Thyroid gland (tissue), 4 donors: ENCODE measurements at regions not wholly inside any gene's neighbourhood (a gene's known extent, or its start where the extent isn't known, plus 50 kb on each side); places are given as distances from the start of the nearest gene placed in this dataset.

Source experiments
- DNase-seq, 2 donors: peaks; one replicate each; pipeline ENCODE4 v3.0.0-alpha.2; 2019
- H3K27ac ChIP-seq, 3 donors: fragments of 200-600 bp; sonication (generic); 1 replicate in 2 of 3; 2 replicates in 1 of 3; pipeline ENCODE4 v1.5.1; 2016 to 2019; ENCODE audit warnings: mild to moderate bottlenecking in 1 of 3, moderate library complexity in 1 of 3
- H3K27me3 ChIP-seq: fragments of 200-600 bp; sonication (generic); one replicate; pipeline ENCODE4 v1.5.1; 2019
- H3K36me3 ChIP-seq, 2 donors: fragments of 200-600 bp; sonication (generic); one replicate each; pipeline ENCODE4 v1.5.1; 2016 to 2019
- H3K4me1 ChIP-seq, 2 donors: fragments of 200-600 bp; sonication (generic); one replicate each; pipeline ENCODE4 v1.5.1; 2017 to 2019
- H3K4me3 ChIP-seq, 3 donors: fragments of 200-600 bp; sonication (generic); replicated peaks in 1 of 3; 1 replicate in 2 of 3; 2 replicates in 1 of 3; pipeline ENCODE4 v1.5.1; 2016; ENCODE audit warnings: mild to moderate bottlenecking in 1 of 3
- H3K9me3 ChIP-seq: fragments of 200-600 bp; sonication (generic); one replicate; pipeline ENCODE4 v1.5.1; 2017
- CTCF ChIP-seq, 6 experiments: fragments of 200-600 bp in 3 of 6; fragments of 450-650 bp in 3 of 6; sonication (generic) in 3 of 6; IDR thresholded peaks; one replicate each; pipeline ENCODE4 v1.5.1; 2016 to 2019; ENCODE audit warnings: antibody characterized with exemption in 6 of 6, mild to moderate bottlenecking in 2 of 6, inconsistent platforms in 1 of 6, moderate library complexity in 1 of 6
- POLR2A ChIP-seq, 2 donors: fragments of 450-650 bp; IDR thresholded peaks; one replicate each; pipeline ENCODE4 v1.6.1; 2017; ENCODE audit warnings: antibody characterized with exemption in 2 of 2, mild to moderate bottlenecking in 2 of 2, moderate library complexity in 1 of 2
- WGBS, 2 donors: methylation state at CpG; one replicate each; pipeline ENCODE4 v1.1.5; 2017; 5-methylcytosine and 5-hydroxymethylcytosine counted together
- intact Hi-C: fragments of 100-400 bp; cut with DNase I; formaldehyde crosslinking; loops from one replicate; pipeline ENCODE4 v1.15.1; 2023

GRCh38 chr7:65251851-65252620 lies 121.6 kb upstream of the ZNF92 start:
- peak in 1 of 2 donors; percentile 32 for TF ChIP-seq POLR2A (IDR thresholded peaks at IDR 0.05)
- TF ChIP-seq CTCF (IDR thresholded peaks at IDR 0.05) = no peak
- no peaks in the 10 kb centered on the region for H3K36me3 ChIP-seq
- intact Hi-C loops = no loop called here
- H3K27me3 ChIP-seq = no peaks in the 10 kb centered on the region
- WGBS, 2 donors = 1 to 2% methylated on average over 24 to 27 of the region's 64 CpGs
- no peak overlapping the region for H3K27ac ChIP-seq
- H3K4me3 ChIP-seq = peak overlapping the region; percentile 22 to 49 (median 22)
- peaks cover 0 to 4% of the 10 kb centered on the region in 2 donors for H3K4me1 ChIP-seq
- peak; percentile 64 to 70 for DNase-seq
- H3K9me3 ChIP-seq = no peaks in the 10 kb centered on the region

DNA sequence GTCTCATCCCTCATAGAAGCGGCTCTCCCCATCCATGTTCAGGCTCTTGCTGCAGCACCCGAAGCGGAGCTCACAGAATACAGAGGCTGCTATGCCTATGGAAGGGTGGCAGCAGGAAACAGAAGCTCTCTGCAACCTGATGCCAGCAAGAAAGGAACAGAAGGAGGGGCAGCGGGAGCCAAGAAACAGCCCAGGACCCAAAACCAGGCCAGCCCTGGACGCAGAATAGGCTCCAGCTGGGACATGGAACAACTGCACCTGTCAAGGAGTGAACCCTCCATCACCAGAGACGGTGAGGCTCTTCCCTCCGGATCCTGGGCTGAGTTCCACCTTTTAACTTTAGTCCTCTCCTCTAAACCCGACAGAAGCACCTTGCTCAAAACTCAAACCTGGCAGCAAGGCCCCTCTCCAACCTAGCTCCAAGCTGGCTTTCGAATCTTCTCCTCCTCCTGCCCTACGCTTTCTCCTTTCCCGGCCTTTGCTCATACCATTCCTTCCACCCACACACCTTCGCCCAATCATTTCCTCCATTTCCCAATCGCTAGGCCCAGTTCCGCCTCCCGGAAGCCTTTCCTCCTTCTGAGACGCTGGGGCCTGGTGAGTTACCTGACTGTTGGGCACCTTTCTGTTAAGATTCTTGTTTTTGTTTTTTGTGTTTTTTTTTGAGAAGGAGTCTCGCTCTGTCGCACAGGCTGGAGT lies 122.8 kb upstream of the ZNF92 start:
- no peak overlapping the region for H3K4me3 ChIP-seq
- no peak for DNase-seq

GRCh38 chr7:65250216-65250615 lies 123.4 kb upstream of the ZNF92 start:
- TF ChIP-seq POLR2A (IDR thresholded peaks at IDR 0.05) = no peak
- TF ChIP-seq CTCF (IDR thresholded peaks at IDR 0.05) = no peak
- intact Hi-C loops = no loop called here
- Histone ChIP-seq H3K9me3 (no peaks in the 10 kb centered on the region), H3K27me3 (no peaks in the 10 kb centered on the region), H3K4me3 (no peak overlapping the region), H3K36me3 (no peaks in the 10 kb centered on the region), H3K4me1 (peaks cover 0 to 4% of the 10 kb centered on the region in 2 donors), H3K27ac (no peak overlapping the region)
- 74 to 89% methylated on average over 3 of the region's 3 CpGs for WGBS, 2 donors
- no peak for DNase-seq

More for the DNA sequence above, 122.8 kb upstream of the ZNF92 start:
- Histone ChIP-seq H3K9me3 (no peaks in the 10 kb centered on the region), H3K36me3 (no peaks in the 10 kb centered on the region), H3K27me3 (no peaks in the 10 kb centered on the region), H3K4me1 (peaks cover 0 to 4% of the 10 kb centered on the region in 2 donors), H3K27ac (no peak overlapping the region)
- intact Hi-C loops = no loop called here
- TF ChIP-seq CTCF (IDR thresholded peaks at IDR 0.05) = no peak
- no peak for TF ChIP-seq POLR2A (IDR thresholded peaks at IDR 0.05)
- WGBS, 2 donors = 93% methylated on average over 18 of the region's 18 CpGs

- H3K9me3 ChIP-seq = no peaks in the 10 kb centered on the region
- no peaks in the 10 kb centered on the region for H3K36me3 ChIP-seq
- DNase-seq = no peak
- intact Hi-C loops = no loop called here
- H3K27ac ChIP-seq = no peak overlapping the region
- H3K27me3 ChIP-seq = no peaks in the 10 kb centered on the region
- H3K4me3 ChIP-seq = no peak overlapping the region
- TF ChIP-seq CTCF (IDR thresholded peaks at IDR 0.05) = no peak
- no peak for TF ChIP-seq POLR2A (IDR thresholded peaks at IDR 0.05)
- 92 to 98% methylated on average over 5 of the region's 5 CpGs for WGBS, 2 donors
- H3K4me1 ChIP-seq = peaks cover 0 to 2% of the 10 kb centered on the region in 2 donors
Measured at GRCh38 chr7:65247491-65247890, 126.2 kb upstream of the ZNF92 start.
